ENCODE measurements at regions not wholly inside any gene's neighbourhood (a gene's known extent, or its start where the extent isn't known, plus 50 kb on each side); places are given as distances from the start of the nearest gene placed in this dataset.

- TF ChIP-seq, protein P1, sequence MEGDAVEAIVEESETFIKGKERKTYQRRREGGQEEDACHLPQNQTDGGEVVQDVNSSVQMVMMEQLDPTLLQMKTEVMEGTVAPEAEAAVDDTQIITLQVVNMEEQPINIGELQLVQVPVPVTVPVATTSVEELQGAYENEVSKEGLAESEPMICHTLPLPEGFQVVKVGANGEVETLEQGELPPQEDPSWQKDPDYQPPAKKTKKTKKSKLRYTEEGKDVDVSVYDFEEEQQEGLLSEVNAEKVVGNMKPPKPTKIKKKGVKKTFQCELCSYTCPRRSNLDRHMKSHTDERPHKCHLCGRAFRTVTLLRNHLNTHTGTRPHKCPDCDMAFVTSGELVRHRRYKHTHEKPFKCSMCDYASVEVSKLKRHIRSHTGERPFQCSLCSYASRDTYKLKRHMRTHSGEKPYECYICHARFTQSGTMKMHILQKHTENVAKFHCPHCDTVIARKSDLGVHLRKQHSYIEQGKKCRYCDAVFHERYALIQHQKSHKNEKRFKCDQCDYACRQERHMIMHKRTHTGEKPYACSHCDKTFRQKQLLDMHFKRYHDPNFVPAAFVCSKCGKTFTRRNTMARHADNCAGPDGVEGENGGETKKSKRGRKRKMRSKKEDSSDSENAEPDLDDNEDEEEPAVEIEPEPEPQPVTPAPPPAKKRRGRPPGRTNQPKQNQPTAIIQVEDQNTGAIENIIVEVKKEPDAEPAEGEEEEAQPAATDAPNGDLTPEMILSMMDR (conservative IDR thresholded peaks at IDR 0.05; ENCODE audit: low read length): no peak
- no peak for TF ChIP-seq EZH2phosphoT487 (IDR thresholded peaks at IDR 0.05; ENCODE audit: borderline replicate concordance, low read depth, low read length)
These were observed 133.2 kb downstream of the PROX1 start for GRCh38 chr1:214120951-214121350.

All from OCI-LY7 (cell line).